DMS114 treated with DMSO at 0.1 percent for 48 hours (cell line): ENCODE measurements at regions not wholly inside any gene's neighbourhood (a gene's known extent, or its start where the extent isn't known, plus 50 kb on each side); places are given as distances from the start of the nearest gene placed in this dataset.
"Not testable (repeated sequence)": the region's sequence is repeated elsewhere in the genome, so short reads cannot be mapped to it uniquely, and the experiment has no call there.

Experiments used
- DNase-seq: peaks from one replicate; lab custom pipeline; 2025; ENCODE audit not compliant: unreplicated experiment; lab: John Stamatoyannopoulos, UW

GRCh38 chr3:139198186-139198585 lies 145.6 kb upstream of the MRPS22 start:
- DNase-seq = no peak

GRCh38 chr3:139198929-139199328 lies 144.9 kb upstream of the MRPS22 start:
- no peak for DNase-seq

GRCh38 chr3:139199421-139200010 lies 144.3 kb upstream of the MRPS22 start:
- no peak for DNase-seq

DNA sequence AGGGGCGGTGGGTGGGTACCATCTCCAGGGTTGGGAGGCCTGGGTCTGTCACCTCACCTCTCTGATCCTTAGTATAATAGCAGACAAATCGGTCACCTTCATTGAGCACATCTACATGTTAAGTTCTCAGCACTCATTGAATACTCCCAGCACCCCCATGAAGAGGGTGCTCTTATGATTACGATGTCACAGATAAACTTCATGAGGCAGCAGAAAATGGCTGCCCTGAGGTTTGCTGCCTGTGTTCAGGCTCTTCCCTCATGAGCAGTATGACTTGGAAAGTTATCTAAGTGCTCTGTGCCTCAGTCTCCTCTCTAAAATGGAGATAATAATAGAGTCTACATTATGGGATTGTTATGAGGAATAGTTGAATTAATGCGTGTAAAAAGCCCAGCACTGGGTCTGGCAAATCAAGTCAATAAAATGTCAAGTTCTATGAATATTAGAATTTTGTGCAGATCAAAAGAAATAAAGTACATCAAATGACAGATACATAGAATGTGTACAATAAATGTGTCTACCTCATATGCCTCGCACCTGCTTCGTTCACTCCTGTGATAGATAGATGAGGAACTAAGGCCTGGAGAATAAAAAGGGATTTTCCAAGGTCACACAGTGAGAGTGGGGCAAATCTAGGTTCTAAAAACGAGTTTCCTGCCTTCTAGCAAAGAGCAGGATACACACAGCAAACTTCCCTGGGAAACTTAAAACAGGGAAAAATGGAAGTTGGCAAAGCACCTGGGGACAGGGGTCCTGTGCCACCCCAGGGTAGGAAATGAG lies 142.2 kb upstream of the MRPS22 start:
- no peak for DNase-seq

DNA sequence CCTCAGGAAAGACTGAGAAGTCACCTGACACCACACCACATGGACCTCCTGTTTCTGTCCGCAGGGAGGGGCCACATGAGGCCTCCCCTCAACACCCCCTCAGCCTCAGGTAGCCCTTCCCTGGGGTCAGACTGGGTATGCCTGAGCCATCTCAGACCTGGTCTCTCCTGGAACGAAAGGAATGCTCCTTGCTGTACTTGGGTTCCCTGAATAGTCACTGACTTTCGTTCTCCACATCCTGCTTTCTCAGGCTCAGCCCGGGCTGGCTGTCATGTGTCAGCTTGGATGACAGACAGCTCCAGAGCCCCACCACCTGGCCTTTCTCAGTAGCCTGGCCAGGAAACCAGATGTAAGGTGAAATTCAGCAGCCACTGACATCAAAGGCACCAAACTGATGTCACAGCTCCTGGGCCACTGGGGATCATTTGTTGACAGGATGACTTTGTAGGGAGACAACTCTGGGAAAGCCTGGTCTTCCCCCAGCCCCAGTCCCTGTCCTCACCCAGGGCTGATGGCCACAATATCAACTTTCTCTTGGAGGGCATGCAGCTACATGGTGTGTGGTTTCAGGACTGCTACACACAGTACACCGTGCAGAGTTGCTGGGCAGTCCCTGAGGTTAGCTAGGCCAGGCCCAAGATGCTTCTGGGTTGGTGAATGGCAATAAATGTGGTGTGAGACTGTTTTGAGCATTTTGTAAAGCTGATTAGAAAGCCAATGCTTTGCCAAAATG lies 141.4 kb upstream of the MRPS22 start:
- no peak for DNase-seq

DNA sequence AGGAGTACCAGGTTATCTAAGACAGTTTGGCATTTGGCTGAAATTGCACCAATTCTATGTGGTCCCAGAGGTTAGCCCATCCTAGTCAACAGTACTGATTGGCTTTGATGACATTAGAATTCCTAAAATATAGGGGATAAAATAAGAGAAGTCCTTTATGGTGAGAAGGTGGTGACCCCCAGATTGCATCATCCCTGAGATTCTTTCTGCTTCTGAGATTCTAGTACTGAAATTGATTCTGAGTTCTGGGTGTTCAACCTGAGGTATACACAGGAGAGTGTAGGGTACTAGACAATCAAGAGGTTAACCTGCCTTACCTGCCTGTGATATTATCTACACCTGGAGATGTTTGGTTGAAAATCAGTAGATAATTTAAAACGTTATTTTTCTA lies 140.9 kb upstream of the MRPS22 start:
- no peak for DNase-seq

DNA sequence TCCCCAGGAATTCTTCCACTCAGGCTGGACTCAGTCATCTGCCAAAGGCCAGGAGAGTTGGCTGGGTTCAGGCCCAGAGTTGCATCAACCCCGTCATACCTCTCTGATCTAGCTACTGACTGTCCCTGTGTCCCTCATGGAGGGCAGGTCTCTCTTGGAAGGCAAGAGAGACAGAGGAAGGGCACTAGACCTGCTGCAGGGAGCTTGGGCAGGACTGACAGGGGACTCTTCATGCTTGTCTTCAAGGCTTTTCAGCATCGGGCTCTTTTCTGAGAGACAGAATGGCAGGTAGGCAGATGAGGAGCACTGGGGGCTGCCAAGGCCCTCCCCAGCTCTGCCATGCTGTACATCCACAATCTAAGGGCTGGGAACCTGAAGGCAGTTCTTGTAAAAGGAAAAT lies 140.1 kb upstream of the MRPS22 start:
- DNase-seq = no peak

- no peak for DNase-seq
Measured at GRCh38 chr3:139204728-139205127, 139.1 kb upstream of the MRPS22 start.

DNA sequence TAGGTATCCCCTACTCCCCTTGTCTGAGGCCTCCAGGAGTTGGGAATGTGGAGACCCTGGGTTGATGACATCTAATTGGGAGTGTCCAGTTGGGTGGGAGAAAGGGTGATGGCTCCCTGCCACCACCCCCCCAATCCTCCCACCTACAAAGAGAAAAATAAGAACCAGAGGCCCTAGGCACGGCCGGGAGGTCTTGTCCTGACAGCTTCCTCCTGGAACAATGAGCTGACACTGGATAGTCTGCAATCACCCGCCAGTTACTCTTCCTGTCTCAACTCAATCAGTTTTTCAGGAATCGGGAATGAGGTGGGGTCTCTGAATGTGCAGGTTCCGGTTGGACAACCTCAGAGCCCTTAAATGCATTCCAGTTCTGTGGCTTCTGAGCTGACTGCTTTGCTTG lies 129.9 kb upstream of the MRPS22 start:
- DNase-seq = no peak

DNA sequence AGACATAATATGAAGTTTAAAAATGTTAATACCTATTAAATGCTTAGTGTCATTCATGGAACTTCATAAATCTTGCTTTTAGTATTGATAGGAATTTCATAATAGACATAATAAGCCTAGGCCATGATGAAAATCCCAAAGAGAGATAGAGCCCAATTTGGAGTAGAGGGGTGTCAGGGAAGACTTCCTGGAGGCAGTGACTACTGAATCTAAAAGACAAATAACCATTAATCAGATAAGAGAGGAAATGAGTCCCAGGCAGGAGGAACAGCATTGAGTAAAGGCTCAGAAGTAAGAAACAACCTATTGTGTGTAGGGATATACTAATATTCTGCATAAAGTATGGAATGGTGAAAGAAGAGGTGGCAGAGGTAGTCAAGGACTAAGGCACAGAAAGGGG lies 126.9 kb upstream of the MRPS22 start:
- no peak for DNase-seq

DNA sequence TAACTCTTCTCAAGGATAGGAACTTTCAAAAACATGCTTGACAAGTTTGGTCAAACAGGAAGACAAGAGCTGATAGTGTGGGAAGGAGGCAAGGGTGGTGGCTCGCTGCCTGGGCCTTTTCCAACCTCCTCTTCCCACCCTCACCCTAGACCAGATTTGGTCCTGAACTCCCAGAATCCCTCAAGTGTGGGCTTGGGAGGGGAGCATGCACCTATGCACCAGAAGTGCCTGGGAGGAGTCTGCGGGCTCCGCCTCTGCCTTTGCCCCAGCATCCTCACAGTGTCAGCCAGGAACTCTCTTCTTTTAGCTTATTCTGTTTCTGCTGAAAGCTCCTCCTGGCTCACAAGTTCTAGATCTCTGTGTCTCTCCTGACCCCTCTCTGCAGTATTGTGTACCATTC lies 126.2 kb upstream of the MRPS22 start:
- DNase-seq = no peak

- no peak for DNase-seq
Measured at GRCh38 chr3:139218046-139218445, 125.8 kb upstream of the MRPS22 start.

DNA sequence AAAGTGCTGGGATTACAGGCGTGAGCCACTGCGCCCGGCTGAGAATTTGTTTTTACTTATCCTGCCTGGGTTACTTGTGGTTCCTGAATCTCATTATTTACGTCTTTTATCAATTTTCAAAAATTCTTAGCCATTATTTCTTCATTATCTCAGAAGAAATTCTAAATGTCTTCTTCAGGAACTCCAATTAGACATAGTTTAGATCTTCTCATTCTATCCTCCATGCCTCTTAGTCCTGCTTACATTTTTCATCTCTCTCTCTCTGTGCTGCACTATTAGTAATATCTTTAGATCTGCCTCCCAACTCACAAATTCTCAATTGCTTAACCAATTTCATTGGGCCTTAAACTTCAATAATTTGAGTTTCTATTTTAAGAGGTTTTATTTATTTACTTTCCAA lies 124.4 kb upstream of the MRPS22 start:
- no peak for DNase-seq

- DNase-seq = no peak
Measured at GRCh38 chr3:139222100-139222657, 121.6 kb upstream of the MRPS22 start.

GRCh38 chr3:139225548-139225947 lies 118.3 kb upstream of the MRPS22 start:
- no peak for DNase-seq

- DNase-seq = no peak
Measured at GRCh38 chr3:139226731-139227130, 117.1 kb upstream of the MRPS22 start.

GRCh38 chr3:139227165-139227564 lies 116.7 kb upstream of the MRPS22 start:
- DNase-seq = no peak

DNA sequence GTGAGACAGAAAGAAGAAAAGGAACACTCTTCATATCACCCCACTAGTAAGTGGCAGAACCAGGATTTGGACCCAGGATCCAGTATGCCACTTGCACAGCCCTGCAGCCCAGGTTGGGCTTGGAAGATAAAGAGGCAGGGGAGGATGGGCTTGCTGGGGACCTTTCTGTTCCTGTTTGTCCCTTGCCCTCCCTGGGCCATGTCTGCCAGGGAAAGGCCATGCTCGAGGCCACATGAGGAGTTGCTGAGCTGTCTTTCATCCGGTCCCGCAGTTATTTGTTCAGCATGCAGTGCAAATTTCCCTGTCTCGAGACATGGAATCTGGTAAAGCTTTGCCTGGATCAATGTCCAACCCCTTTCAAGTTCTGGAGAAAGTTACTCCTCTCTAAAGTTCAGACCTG lies 116.0 kb upstream of the MRPS22 start:
- DNase-seq = no peak

DNA sequence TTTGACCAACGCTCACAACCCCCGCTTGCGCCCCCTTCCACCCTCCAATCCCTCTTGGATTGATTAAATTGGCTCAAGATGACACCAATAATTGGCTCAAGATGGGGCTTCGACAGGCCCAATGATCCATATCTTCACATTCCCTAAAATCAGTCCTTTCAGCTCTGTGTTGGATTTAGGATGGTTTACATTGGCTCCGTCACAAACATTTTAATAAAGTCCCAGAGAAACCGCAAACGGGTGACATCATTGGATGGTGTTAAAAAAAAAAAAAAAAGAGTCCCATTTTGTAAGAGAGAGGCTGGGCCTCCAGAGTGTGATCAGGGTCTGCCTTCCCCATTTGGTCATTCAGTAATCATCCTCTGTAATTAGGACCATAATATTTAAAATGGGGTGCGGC lies 113.4 kb upstream of the MRPS22 start:
- DNase-seq = no peak

DNA sequence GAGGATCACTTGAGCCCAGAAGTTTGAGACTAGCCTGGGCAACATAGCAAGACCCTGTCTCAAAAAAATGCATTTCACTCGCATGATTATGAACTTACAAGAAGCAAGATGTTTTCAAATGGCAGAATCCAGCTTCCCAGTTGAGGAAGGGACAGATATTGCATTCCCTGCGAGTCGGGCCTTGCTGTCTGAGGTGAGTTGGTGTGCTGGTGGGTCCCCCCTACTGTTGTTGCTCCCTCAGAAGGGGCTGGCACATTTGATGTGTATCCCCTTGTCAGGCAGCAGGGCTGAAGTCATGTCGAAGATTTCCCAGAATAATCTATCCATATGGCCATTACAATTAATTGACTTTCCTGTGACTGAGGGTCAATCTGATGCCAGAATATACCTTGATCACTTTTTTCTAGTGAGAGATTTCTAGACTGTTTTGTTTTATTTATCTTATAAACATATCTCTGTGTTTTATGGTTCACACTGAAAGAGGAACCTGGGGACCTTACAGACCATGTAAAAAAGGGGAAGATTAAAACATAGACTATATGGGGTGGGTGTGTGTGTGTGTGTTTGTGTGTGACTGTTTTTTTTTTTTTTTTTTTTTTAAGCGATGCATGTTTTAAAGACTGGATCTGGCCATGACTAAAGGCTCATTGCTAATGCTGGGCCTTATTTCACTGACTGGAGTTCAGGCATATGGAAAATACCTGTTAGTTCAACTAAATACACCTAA lies 112.1 kb upstream of the MRPS22 start:
- DNase-seq = no peak

DNA sequence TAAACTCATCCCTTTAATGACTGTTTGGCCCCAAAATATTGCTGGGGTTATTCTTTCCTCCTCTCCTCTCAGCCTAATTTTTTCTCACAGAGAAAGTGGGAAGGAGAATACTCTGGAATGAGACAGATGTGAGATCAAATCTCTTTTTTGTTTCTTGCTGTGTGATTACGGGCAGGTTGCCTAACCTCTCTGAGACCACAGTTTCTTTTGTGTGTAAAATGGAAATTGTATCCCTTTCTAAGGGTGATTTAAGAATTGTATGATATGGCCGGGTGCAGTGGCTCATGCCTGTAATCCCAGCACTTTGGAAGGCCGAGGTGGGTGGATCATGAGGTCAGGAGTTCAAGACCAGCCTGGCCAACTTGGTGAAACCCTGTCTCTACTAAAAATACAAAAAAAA lies 111.5 kb upstream of the MRPS22 start:
- DNase-seq = not testable (repeated sequence)
